HEK293 (cell line): ENCODE measurements at regions not wholly inside any gene's neighbourhood (a gene's known extent, or its start where the extent isn't known, plus 50 kb on each side); places are given as distances from the start of the nearest gene placed in this dataset.

Source experiments
- BCL11A ChIP-seq: fragments of 450-650 bp; formaldehyde crosslinking; IDR thresholded peaks from 2 replicates; pipeline ENCODE4 v1.5.1; 2016; ENCODE audit warnings: low read depth, missing biosample characterization, missing genetic modification characterization
- CTCF ChIP-seq: fragments of 450-650 bp; formaldehyde crosslinking; IDR thresholded peaks from 2 replicates; pipeline ENCODE4 v1.5.1; 2016; ENCODE audit warnings: missing biosample characterization, missing genetic modification characterization

DNA sequence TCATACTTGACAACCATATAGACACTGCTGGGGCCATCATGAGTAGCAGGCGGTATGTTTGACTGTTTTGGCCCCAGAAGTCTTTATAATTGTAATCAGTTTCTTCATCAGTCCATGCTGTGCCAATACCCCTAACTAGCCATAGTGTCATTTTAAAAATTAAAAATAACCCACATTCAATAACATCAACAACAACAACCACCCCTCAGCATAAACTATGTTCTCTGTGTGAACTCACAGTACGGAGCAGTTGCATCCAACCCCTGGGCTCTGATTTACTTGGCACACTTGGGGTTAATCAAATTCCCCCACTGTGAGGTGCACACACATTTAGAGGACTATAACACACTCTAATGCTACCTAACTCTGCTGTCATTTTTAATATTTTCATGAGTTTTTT is 553.7 kb downstream of the USP25 start:
- TF ChIP-seq BCL11A (tag by site-specific recombination) (no peak), CTCF (tag by site-specific recombination) (no peak)
